Stimulated activated CD8-positive, alpha-beta memory T cell treated with anti-CD3 and anti-CD28 coated beads, Interleukin-4, amount 100 ng/mL, for 4 hours (primary cell): ENCODE measurements at regions not wholly inside any gene's neighbourhood (a gene's known extent, or its start where the extent isn't known, plus 50 kb on each side); places are given as distances from the start of the nearest gene placed in this dataset.

Source experiments
- DNase-seq, 2 donors: peaks; one replicate each; pipeline ENCODE4 v3.0.0-alpha.2; 2020; ENCODE audit warnings: low read depth in 2 of 2, low spot score in 1 of 2

GRCh38 chr1:13921190-13921589 lies 221.2 kb downstream of the PRDM2 start:
- DNase-seq = no peak

- no peak for DNase-seq
Measured at GRCh38 chr1:13922466-13923110, 222.6 kb downstream of the PRDM2 start.

- DNase-seq = no peak
Measured at GRCh38 chr1:13926556-13926955, 226.6 kb downstream of the PRDM2 start.

GRCh38 chr1:13927736-13928135 lies 227.7 kb downstream of the PRDM2 start:
- no peak for DNase-seq

- no peak for DNase-seq
Measured at GRCh38 chr1:13929313-13929712, 229.3 kb downstream of the PRDM2 start.

- no peak for DNase-seq
Measured at GRCh38 chr1:13930151-13930550, 230.2 kb downstream of the PRDM2 start.

- DNase-seq = no peak
Measured at GRCh38 chr1:13931226-13931625, 231.2 kb downstream of the PRDM2 start.

GRCh38 chr1:13935336-13935735 lies 235.3 kb downstream of the PRDM2 start:
- no peak for DNase-seq

- no peak for DNase-seq
Measured at GRCh38 chr1:13941315-13941714, 241.3 kb downstream of the PRDM2 start.

- no peak for DNase-seq
Measured at GRCh38 chr1:13943055-13943454, 243.1 kb downstream of the PRDM2 start.

- no peak for DNase-seq
Measured at GRCh38 chr1:13945856-13946255, 245.9 kb downstream of the PRDM2 start.

- no peak for DNase-seq
Measured at GRCh38 chr1:13947658-13948057, 247.7 kb downstream of the PRDM2 start.

GRCh38 chr1:13948396-13948795 lies 248.4 kb downstream of the PRDM2 start:
- DNase-seq = no peak

- no peak for DNase-seq
Measured at GRCh38 chr1:13948888-13949391, 249.0 kb downstream of the PRDM2 start.

- DNase-seq = no peak
Measured at GRCh38 chr1:13949546-13949945, 249.6 kb downstream of the PRDM2 start.

GRCh38 chr1:13950637-13951036 lies 250.6 kb downstream of the PRDM2 start:
- DNase-seq = no peak

- no peak for DNase-seq
Measured at GRCh38 chr1:13951793-13952751, 252.1 kb downstream of the PRDM2 start.

- no peak for DNase-seq
Measured at GRCh38 chr1:13952985-13953384, 253.0 kb downstream of the PRDM2 start.

- no peak for DNase-seq
Measured at GRCh38 chr1:13956393-13956792, 256.4 kb downstream of the PRDM2 start.

- DNase-seq = peak; percentile 8 to 61
Measured at GRCh38 chr1:13960375-13960987, 260.5 kb downstream of the PRDM2 start.

GRCh38 chr1:13964768-13965167 lies 264.8 kb downstream of the PRDM2 start:
- DNase-seq = no peak
